GM21786 (cell line): ENCODE measurements at regions not wholly inside any gene's neighbourhood (a gene's known extent, or its start where the extent isn't known, plus 50 kb on each side); places are given as distances from the start of the nearest gene placed in this dataset.

Experiments used
- ATAC-seq: cut with Tn5 transposase; IDR thresholded peaks from one replicate; pipeline ENCODE4 v1.9.1; 2021; ENCODE audit not compliant: unreplicated experiment

- ATAC-seq, result no peak
These were observed 59.6 kb downstream of the C3orf38 start for GRCh38 chr3:88209356-88209755.

- ATAC-seq, result no peak
These were observed 61.5 kb downstream of the C3orf38 start for GRCh38 chr3:88211096-88211890.

GRCh38 chr3:88219138-88219792 is 69.5 kb downstream of the C3orf38 start:
- ATAC-seq, result peak; percentile 87

GRCh38 chr3:88220126-88220525 is 70.4 kb downstream of the C3orf38 start:
- ATAC-seq, result no peak

GRCh38 chr3:88221726-88222125 is 72.0 kb downstream of the C3orf38 start:
- ATAC-seq, result no peak

- no peak for ATAC-seq
These were observed 72.6 kb downstream of the C3orf38 start for GRCh38 chr3:88222343-88222742.

- ATAC-seq, result no peak
These were observed 75.7 kb downstream of the C3orf38 start for GRCh38 chr3:88225326-88226008.

GRCh38 chr3:88226910-88227309 is 77.2 kb downstream of the C3orf38 start:
- ATAC-seq, result no peak

- ATAC-seq, result no peak
These were observed 80.9 kb downstream of the C3orf38 start for GRCh38 chr3:88230638-88231037.

- ATAC-seq, result no peak
These were observed 81.4 kb downstream of the C3orf38 start for GRCh38 chr3:88231207-88231606.

GRCh38 chr3:88231632-88232031 is 81.9 kb downstream of the C3orf38 start:
- no peak for ATAC-seq

GRCh38 chr3:88235102-88235501 is 85.3 kb downstream of the C3orf38 start:
- ATAC-seq, result no peak

GRCh38 chr3:88239870-88240269 is 90.1 kb downstream of the C3orf38 start:
- ATAC-seq, result no peak

- no peak for ATAC-seq
These were observed 98.9 kb downstream of the C3orf38 start for GRCh38 chr3:88248658-88249057.

- ATAC-seq, result no peak
These were observed 109.3 kb downstream of the C3orf38 start for GRCh38 chr3:88259045-88259444.

- no peak for ATAC-seq
These were observed 112.8 kb downstream of the C3orf38 start for GRCh38 chr3:88262527-88262926.

GRCh38 chr3:88263417-88264100 is 113.8 kb downstream of the C3orf38 start:
- no peak for ATAC-seq

- ATAC-seq, result no peak
These were observed 117.7 kb downstream of the C3orf38 start for GRCh38 chr3:88267441-88267840.

GRCh38 chr3:88267847-88268246 is 118.1 kb downstream of the C3orf38 start:
- no peak for ATAC-seq

GRCh38 chr3:88280326-88280725 is 130.6 kb downstream of the C3orf38 start:
- no peak for ATAC-seq

- ATAC-seq, result no peak
These were observed 132.9 kb downstream of the C3orf38 start for GRCh38 chr3:88282528-88283241.
